ENCODE measurements at regions not wholly inside any gene's neighbourhood (a gene's known extent, or its start where the extent isn't known, plus 50 kb on each side); places are given as distances from the start of the nearest gene placed in this dataset.
A peak's percentile ranks its signal among the peaks of the same experiment; 100 is the strongest.

DNA sequence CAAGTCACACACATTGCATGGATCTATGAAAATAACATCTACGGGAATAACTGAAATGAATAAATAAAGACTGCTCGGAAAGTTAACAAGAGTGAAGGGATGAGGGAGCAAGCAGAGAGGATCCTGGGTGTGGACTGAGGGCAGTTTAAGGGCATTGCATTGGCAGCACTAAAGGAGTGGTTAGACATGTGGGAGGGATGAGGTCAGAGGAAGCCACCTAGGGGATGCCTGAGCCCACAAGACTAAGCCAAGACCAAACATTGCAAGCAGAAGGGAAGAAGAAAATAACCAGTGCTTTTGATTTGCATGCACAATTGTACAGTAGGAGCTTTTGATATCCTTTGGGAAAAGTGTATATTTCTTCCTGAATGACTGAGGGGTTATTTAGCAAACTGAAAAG, 106.1 kb downstream of the MSL3 start:
- WGBS (ENCODE audit: insufficient coverage): no CpG with 5 or more reads among the region's 2 CpGs
- Mint-ChIP-seq H3K4me1 (no peaks in the 10 kb centered on the region), H3K27me3 (ENCODE audit: low read depth in 3 of 3) (peaks cover 0 to 7% (median 0%) of the 10 kb centered on the region in 3 donors), H3K36me3 (no peaks in the 10 kb centered on the region), H3K9me3 (peaks cover 0 to 4% (median 0%) of the 10 kb centered on the region in 7 donors), H3K27ac (peak overlapping the region in 2 of 7 donors; percentile 15 to 18), H3K4me3 (no peak overlapping the region)
- TF ChIP-seq, protein P1, sequence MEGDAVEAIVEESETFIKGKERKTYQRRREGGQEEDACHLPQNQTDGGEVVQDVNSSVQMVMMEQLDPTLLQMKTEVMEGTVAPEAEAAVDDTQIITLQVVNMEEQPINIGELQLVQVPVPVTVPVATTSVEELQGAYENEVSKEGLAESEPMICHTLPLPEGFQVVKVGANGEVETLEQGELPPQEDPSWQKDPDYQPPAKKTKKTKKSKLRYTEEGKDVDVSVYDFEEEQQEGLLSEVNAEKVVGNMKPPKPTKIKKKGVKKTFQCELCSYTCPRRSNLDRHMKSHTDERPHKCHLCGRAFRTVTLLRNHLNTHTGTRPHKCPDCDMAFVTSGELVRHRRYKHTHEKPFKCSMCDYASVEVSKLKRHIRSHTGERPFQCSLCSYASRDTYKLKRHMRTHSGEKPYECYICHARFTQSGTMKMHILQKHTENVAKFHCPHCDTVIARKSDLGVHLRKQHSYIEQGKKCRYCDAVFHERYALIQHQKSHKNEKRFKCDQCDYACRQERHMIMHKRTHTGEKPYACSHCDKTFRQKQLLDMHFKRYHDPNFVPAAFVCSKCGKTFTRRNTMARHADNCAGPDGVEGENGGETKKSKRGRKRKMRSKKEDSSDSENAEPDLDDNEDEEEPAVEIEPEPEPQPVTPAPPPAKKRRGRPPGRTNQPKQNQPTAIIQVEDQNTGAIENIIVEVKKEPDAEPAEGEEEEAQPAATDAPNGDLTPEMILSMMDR (IDR thresholded peaks at IDR 0.05): no peak
- Histone ChIP-seq H3K79me2 (ENCODE audit: insufficient read depth, low read length) (no peaks in the 10 kb centered on the region), H3K27ac (ENCODE audit: low read depth in 1 of 2, low read length in 2 of 2) (no peak overlapping the region), H3K36me3 (replicated peaks in 1 of 2; ENCODE audit: control insufficient read depth in 1 of 2, insufficient read depth in 2 of 2, low read length in 2 of 2) (no peaks in the 10 kb centered on the region), H3K4me2 (replicated peaks; ENCODE audit: extremely low read depth, low read length, poor library complexity, severe bottlenecking) (no peak overlapping the region), H4K20me1 (ENCODE audit: insufficient read depth, low read length) (no peaks in the 10 kb centered on the region), H3K9ac (ENCODE audit: insufficient read depth, low read length, poor library complexity, severe bottlenecking) (no peak overlapping the region), H2AFZ (ENCODE audit: insufficient read depth, low read depth, low read length, poor library complexity, severe bottlenecking) (no peak overlapping the region), H3K4me1 (ENCODE audit: control insufficient read depth in 1 of 2, insufficient read depth in 2 of 2, low read length in 2 of 2) (no peaks in the 10 kb centered on the region), H3K9me3 (replicated peaks in 1 of 2; ENCODE audit: control insufficient read depth in 1 of 2, insufficient read depth in 1 of 2, low read length in 2 of 2) (no peaks in the 10 kb centered on the region), H3K4me3 (replicated peaks in 1 of 3; ENCODE audit: low read depth in 2 of 3, low read length in 3 of 3) (no peak overlapping the region), H3K27me3 (ENCODE audit: control insufficient read depth in 2 of 2, insufficient read depth in 2 of 2, low read length in 2 of 2) (no peaks in the 10 kb centered on the region)
- DNase-seq: no peak
- intact Hi-C loops (cut with micrococcal nuclease): no loop called here

- peaks cover 0 to 2% (median 0%) of the 10 kb centered on the region in 3 donors for H3K27me3 Mint-ChIP-seq (ENCODE audit: low read depth in 3 of 3)
- Histone ChIP-seq H3K36me3 (replicated peaks in 1 of 2; ENCODE audit: control insufficient read depth in 1 of 2, insufficient read depth in 2 of 2, low read length in 2 of 2) (no peaks in the 10 kb centered on the region), H4K20me1 (ENCODE audit: insufficient read depth, low read length) (no peaks in the 10 kb centered on the region), H3K4me1 (ENCODE audit: control insufficient read depth in 1 of 2, insufficient read depth in 2 of 2, low read length in 2 of 2) (no peaks in the 10 kb centered on the region), H3K4me2 (replicated peaks; ENCODE audit: extremely low read depth, low read length, poor library complexity, severe bottlenecking) (no peak overlapping the region), H3K79me2 (ENCODE audit: insufficient read depth, low read length) (no peaks in the 10 kb centered on the region), H3K27ac (ENCODE audit: low read depth in 1 of 2, low read length in 2 of 2) (no peak overlapping the region), H3K9ac (ENCODE audit: insufficient read depth, low read length, poor library complexity, severe bottlenecking) (no peak overlapping the region), H3K27me3 (ENCODE audit: control insufficient read depth in 2 of 2, insufficient read depth in 2 of 2, low read length in 2 of 2) (no peaks in the 10 kb centered on the region), H2AFZ (ENCODE audit: insufficient read depth, low read depth, low read length, poor library complexity, severe bottlenecking) (no peak overlapping the region), H3K9me3 (replicated peaks in 1 of 2; ENCODE audit: control insufficient read depth in 1 of 2, insufficient read depth in 1 of 2, low read length in 2 of 2) (no peaks in the 10 kb centered on the region), H3K4me3 (replicated peaks in 1 of 3; ENCODE audit: low read depth in 2 of 3, low read length in 3 of 3) (no peak overlapping the region)
- H3K27ac Mint-ChIP-seq: no peak overlapping the region
- WGBS (ENCODE audit: insufficient coverage): 62% methylated on average over 3 of the region's 7 CpGs
- DNase-seq: no peak
- H3K4me3 Mint-ChIP-seq: no peak overlapping the region
- no peaks in the 10 kb centered on the region for H3K36me3 Mint-ChIP-seq
- H3K9me3 Mint-ChIP-seq: peaks cover 0 to 4% (median 0%) of the 10 kb centered on the region in 7 donors
- TF ChIP-seq, protein P1 (IDR thresholded peaks at IDR 0.05): no peak
- no peaks in the 10 kb centered on the region for H3K4me1 Mint-ChIP-seq
- intact Hi-C loops (cut with micrococcal nuclease): no loop called here
Observed at GRCh38 chrX:11867610-11868345, 109.7 kb downstream of the MSL3 start.
